Left ventricle myocardium superior (tissue), 1 donor: ENCODE measurements at regions not wholly inside any gene's neighbourhood (a gene's known extent, or its start where the extent isn't known, plus 50 kb on each side); places are given as distances from the start of the nearest gene placed in this dataset.
A peak's percentile ranks its signal among the peaks of the same experiment; 100 is the strongest.

Experiments
- ATAC-seq: fragments of 200-7000 bp; cut with Tn5 transposase; one replicate; pipeline ENCODE4 v1.9.1; 2020; ENCODE audit warnings: mild to moderate bottlenecking, moderate library complexity
- DNase-seq: peaks from one replicate; pipeline ENCODE4 v3.0.0-alpha.2; 2020
- intact Hi-C: fragments of 100-400 bp; cut with micrococcal nuclease; formaldehyde crosslinking; loops from one replicate; pipeline ENCODE4 v1.11.0; 2022
- donor health status: DM: no; HTN: yes; CAD: no; lungs with severe emphysema.

- ATAC-seq (no peak), DNase-seq (no peak)
- intact Hi-C loops = loop anchor here (10.0 kb wide), 1 partner anchor 46 kb away; no protein-coding TSS in a partner anchor
Observed at GRCh38 chr3:177299250-177299649, 102.0 kb upstream of the TBL1XR1 start.

- intact Hi-C loops = no loop called here
- DNase-seq = no peak
Observed at GRCh38 chr3:177300039-177300833, 103.0 kb upstream of the TBL1XR1 start.

DNA sequence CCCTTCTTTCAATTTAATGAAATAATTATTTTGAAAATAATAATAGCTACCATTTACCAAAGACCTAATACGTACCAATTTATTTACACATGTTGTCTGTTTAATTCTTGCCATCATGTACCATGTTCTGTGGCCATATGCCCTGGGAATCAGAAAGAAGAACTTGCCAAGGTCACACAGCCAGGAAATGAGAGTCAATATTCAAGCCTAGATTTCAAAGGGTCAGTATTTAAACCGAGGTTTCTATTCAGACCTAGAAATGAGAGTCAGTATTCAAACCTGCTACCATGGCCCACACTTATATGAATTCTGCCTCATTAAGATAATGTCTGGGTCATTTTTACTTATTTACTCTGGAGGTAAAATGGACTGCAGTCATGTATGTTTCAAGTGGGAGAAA lies 103.6 kb upstream of the TBL1XR1 start:
- DNase-seq = no peak
- intact Hi-C loops = no loop called here
- no peak for ATAC-seq

More at GRCh38 chr3:177300039-177300833, 103.0 kb upstream of the TBL1XR1 start:
- peak; percentile 92 for ATAC-seq

DNA sequence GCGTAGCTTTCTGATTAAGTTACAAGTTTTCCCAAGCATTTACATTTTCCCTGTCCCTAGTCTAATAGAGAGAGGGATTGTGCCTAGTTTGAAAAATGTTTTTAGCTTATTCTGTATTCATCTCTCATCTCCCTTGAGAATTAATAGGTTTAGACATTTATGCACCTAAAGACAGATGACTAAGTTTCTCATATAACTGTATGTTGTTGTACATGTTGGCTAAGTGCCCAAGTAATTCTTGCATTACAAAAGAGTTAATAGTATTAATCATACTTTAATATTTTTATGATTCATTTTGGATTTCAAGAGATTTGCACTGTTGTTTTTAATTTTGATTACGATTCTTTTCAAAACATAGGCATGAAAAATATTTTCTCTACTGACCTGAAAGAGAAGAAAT lies 109.0 kb upstream of the TBL1XR1 start:
- ATAC-seq = no peak
- intact Hi-C loops = no loop called here
- DNase-seq = no peak

GRCh38 chr3:177307391-177307790 lies 110.1 kb upstream of the TBL1XR1 start:
- intact Hi-C loops = no loop called here
- ATAC-seq = no peak
- DNase-seq = no peak

DNA sequence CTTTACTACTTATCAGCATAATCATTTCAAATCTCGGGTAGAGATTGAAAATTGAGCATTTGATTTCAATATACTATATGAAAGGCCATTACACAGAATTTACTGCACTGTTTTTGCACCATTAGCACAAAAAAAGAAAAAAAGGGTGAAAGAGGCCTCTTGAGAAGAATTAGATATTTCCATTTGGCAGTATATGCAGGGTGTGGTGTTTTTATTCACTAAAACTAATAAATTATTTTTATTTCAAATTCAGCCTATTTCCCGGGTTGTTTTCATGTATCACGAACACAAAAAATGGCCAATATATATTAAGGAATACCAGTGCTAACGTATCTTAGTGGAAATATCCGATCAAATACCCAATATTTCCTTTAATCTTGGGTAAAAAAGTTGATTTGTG lies 110.5 kb upstream of the TBL1XR1 start:
- intact Hi-C loops = no loop called here
- DNase-seq = no peak

DNA sequence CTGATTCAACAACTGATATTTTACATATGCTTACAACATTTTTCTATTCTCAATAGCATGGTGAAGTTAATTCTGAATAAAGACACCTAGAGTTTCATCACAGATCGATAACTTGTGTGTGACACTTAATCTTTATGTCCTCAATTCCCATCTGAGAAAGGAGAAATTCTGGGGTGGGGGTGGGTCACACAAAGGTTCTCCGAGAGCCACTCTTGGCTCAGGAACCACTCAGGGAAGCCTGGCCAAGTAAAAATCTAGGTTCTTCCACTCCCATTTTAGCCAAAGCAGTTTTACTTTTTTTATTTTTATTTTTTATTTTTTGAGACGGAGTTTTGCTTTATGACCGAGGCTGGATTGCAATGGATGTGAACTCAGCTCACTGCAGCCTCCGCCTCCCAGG lies 111.0 kb upstream of the TBL1XR1 start:
- no peak for ATAC-seq
- intact Hi-C loops = no loop called here
- DNase-seq = no peak

More for the DNA sequence above, 110.5 kb upstream of the TBL1XR1 start:
- ATAC-seq = no peak

- intact Hi-C loops = no loop called here
- ATAC-seq (no peak), DNase-seq (no peak)
Observed at GRCh38 chr3:177308911-177309310, 111.6 kb upstream of the TBL1XR1 start.

- intact Hi-C loops = no loop called here
- DNase-seq = no peak
- ATAC-seq = no peak
Observed at GRCh38 chr3:177312491-177312890, 115.2 kb upstream of the TBL1XR1 start.

- DNase-seq (no peak), ATAC-seq (no peak)
- intact Hi-C loops = no loop called here
Observed at GRCh38 chr3:177314897-177315296, 117.6 kb upstream of the TBL1XR1 start.

DNA sequence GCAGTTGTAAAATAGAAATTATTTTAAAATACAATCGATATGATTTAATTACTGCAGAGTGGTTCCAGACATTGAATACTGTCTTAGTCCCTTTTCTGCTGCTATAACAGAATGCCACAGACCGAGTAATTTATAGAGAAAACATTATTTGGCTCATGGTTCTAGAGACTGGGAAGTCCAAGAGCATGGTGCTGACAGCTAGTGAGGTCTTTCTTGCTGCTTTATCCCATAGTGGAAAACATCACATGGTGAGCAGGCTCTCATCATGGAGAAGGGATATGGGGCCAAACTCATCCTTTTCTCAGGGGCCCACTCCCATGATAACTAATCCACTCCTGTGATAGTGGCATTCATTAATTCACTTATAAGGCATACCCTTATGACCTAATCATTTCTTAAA lies 120.0 kb upstream of the TBL1XR1 start:
- no peak for ATAC-seq
- intact Hi-C loops = no loop called here
- no peak for DNase-seq

DNA sequence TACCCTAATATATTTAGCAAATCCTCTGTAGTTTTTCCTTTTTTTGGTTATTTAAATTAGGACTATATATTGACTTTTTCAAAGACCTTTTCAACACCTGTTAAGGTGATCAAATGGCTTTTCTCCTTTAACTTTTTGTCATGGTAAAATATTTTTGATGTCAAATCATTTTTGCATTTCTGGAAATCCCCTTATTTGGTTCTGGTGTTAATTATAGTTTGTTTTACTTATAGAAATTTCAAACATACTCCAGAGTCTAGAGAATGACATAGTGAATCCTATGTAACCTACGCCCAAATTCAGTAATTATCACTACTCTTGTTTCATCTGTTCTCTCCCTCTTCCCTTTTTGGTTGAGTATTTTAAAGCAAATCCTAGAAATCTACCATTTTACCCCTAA lies 121.3 kb upstream of the TBL1XR1 start:
- ATAC-seq (no peak), DNase-seq (no peak)
- intact Hi-C loops = no loop called here

- intact Hi-C loops = no loop called here
- no peak for DNase-seq
- ATAC-seq = no peak
Observed at GRCh38 chr3:177320765-177321247, 123.5 kb upstream of the TBL1XR1 start.

- no peak for ATAC-seq
Observed at GRCh38 chr3:177321819-177322218, 124.5 kb upstream of the TBL1XR1 start.

DNA sequence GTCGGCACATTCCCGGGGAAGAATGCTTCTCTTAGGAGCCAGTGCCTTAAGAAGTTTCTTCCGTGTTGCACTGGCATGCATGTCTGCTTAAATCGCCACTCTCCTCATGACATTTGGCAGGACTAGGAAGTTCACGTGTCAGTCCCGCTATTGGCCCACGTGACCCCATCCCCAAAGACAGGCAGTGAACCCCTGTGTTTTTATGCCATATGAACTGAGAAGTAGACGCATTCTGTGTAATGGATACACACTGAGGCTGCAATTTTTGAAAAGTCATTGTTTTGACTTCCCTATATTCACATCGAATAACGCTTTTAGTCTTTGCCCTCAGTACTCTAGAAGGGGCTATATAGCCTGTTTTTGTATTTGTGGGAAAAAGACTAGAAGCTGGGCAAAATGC lies 125.6 kb upstream of the TBL1XR1 start:
- DNase-seq = no peak
- intact Hi-C loops = no loop called here
- no peak for ATAC-seq

More at GRCh38 chr3:177321819-177322218, 124.5 kb upstream of the TBL1XR1 start:
- intact Hi-C loops = no loop called here
- DNase-seq = no peak

DNA sequence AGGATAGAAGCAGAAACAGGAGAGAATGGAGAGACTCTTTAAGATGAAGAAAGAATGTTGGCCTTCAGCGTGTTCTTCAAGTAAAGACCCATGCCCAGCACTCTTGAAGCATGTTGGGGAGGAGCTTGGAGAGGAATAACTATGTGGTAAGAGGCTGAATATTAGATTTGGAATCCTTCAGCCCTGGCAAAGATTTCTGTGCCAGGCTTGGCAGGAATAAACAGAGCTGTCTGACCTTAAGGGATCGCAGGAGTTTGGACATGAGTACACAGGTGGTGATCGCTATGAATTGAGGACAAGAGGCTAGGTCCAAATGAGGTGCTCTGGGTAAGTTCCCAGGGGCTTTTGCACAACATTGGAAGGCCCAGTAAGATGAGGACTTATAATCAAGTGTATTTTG lies 132.6 kb upstream of the TBL1XR1 start:
- DNase-seq (no peak), ATAC-seq (peak; percentile 64)
- intact Hi-C loops = no loop called here

GRCh38 chr3:177330779-177331178 lies 133.5 kb upstream of the TBL1XR1 start:
- peak; percentile 82 for ATAC-seq
- intact Hi-C loops = no loop called here
- no peak for DNase-seq

DNA sequence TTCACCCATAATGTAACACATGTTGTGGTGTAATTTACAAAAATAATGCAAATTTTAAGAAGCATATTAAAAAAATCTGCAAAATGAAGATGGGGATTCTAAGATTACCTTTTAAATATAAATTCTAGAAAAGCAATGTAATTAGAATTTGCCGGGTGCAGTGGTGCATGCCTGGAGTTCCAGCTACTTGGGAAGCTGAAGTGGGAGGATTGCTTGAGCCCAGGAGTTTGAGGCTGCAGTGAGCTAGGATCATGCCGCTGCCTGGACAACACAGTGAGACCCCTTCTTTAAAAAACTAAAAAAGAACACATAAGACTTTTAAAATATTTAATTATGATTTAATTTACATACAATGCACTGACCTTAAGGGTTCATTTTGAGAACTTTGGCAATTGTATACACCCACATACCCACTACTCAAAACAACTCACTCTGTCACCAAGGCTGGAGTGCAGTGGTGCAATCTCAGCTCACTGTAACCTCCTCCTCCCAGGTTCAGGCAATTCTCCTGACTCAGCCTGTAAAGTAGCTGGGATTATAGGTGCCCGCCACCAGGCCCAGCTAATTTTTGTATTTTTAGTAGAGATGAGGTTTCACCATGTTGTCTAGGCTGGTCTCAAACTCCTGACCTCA lies 134.0 kb upstream of the TBL1XR1 start:
- intact Hi-C loops = no loop called here
- ATAC-seq (no peak), DNase-seq (no peak)

DNA sequence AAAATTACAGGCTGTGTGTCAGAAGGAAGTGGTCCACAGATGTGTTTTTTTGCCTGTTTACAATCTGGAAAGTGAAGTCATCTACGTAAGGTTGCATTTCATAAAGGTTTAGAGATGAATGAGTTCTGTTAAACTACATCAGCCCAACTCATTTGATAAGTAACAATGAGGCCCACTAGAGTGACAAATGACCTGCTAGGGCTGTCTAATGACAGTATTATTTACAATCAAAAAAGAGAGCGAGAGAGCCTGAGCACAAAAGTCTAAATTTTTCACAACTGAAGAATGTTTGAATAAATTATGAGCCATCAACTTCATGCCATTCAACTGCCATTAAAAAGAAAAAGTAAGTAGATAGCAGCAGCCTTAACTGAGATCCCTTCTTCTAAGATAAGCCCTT lies 135.7 kb upstream of the TBL1XR1 start:
- intact Hi-C loops = no loop called here
- no peak for DNase-seq
- ATAC-seq = no peak
